PC-3 (cell line): ENCODE measurements at regions not wholly inside any gene's neighbourhood (a gene's known extent, or its start where the extent isn't known, plus 50 kb on each side); places are given as distances from the start of the nearest gene placed in this dataset.
A peak's percentile ranks its signal among the peaks of the same experiment; 100 is the strongest.

Experiments
- ATAC-seq: fragments of 200-7000 bp; cut with Tn5 transposase; 2 replicates; pipeline ENCODE4 v1.9.1; 2020; ENCODE audit warnings: mild to moderate bottlenecking, moderate library complexity
- BruUV-seq: library from RNA; stranded (reverse); fragments of 400-500 nt; replicated peaks from 2 replicates; lab custom pipeline; 2021; lab: Mats Ljungman, UMichigan
- CTCF ChIA-PET: fragments of 300-600 bp; sonication (Branson Sonifier 250); formaldehyde crosslinking; loops from one replicate; lab custom pipeline; 2022; ENCODE audit warnings: antibody characterized with exemption; lab: Charles Lee
- POLR2A ChIA-PET: fragments of 300-600 bp; sonication (Branson Sonifier 250); formaldehyde crosslinking; loops from one replicate; lab custom pipeline; 2022; ENCODE audit warnings: antibody characterized with exemption; ENCODE audit not compliant: unreplicated experiment; lab: Charles Lee
- DNase-seq: peaks from one replicate; pipeline ENCODE4 v3.0.0-alpha.2; 2015
- H2AFZ ChIP-seq: fragments of 300-600 bp; sonication (generic); 2 replicates; pipeline ENCODE4 v1.6.0; 2016; ENCODE audit warnings: antibody characterized with exemption, low read length
- H3F3A ChIP-seq: fragments of 300-600 bp; sonication (generic); one replicate; pipeline ENCODE4 v1.6.0; 2017; ENCODE audit warnings: antibody characterized with exemption, low read length, control low read depth, mild to moderate bottlenecking; ENCODE audit not compliant: unreplicated experiment
- H3K27ac ChIP-seq: fragments of 300-600 bp; sonication (generic); 2 replicates; pipeline ENCODE4 v1.5.1; 2016; ENCODE audit warnings: mild to moderate bottlenecking, low read length
- H3K27me3 ChIP-seq: fragments of 300-600 bp; sonication (generic); 2 replicates; pipeline ENCODE4 v1.6.1; 2016; ENCODE audit warnings: low read length, mixed read lengths
- H3K36me3 ChIP-seq: fragments of 300-600 bp; sonication (generic); 2 replicates; pipeline ENCODE4 v1.6.1; 2016; ENCODE audit warnings: low read depth, mixed run types, low read length, mixed read lengths
- H3K4me1 ChIP-seq: fragments of 300-600 bp; sonication (generic); 2 replicates; pipeline ENCODE4 v1.5.1; 2016; ENCODE audit warnings: low read length; ENCODE audit not compliant: insufficient read depth
- H3K4me2 ChIP-seq: fragments of 300-600 bp; sonication (generic); 2 replicates; pipeline ENCODE4 v1.6.0; 2016; ENCODE audit warnings: low read length
- H3K4me3 ChIP-seq: fragments of 300-600 bp; sonication (generic); 2 replicates; pipeline ENCODE4 v1.5.1; 2016; ENCODE audit warnings: mild to moderate bottlenecking, low read length, mixed read lengths
- H3K79me2 ChIP-seq: fragments of 300-600 bp; sonication (generic); 2 replicates; pipeline ENCODE4 v1.6.1; 2017; ENCODE audit warnings: low read length, mixed read lengths
- H3K9ac ChIP-seq: fragments of 300-600 bp; sonication (generic); 2 replicates; pipeline ENCODE4 v1.6.0; 2016; ENCODE audit warnings: mild to moderate bottlenecking, low read length
- H3K9me2 ChIP-seq: fragments of 300-600 bp; sonication (generic); replicated peaks from 2 replicates; pipeline ENCODE4 v1.6.1; 2016; ENCODE audit warnings: mixed run types, low read length, mixed read lengths
- H3K9me3 ChIP-seq: fragments of 300-600 bp; sonication (generic); 2 replicates; pipeline ENCODE4 v1.6.1; 2016; ENCODE audit warnings: low read length, mixed read lengths
- H4K20me1 ChIP-seq: fragments of 300-600 bp; sonication (generic); 2 replicates; pipeline ENCODE4 v1.6.1; 2016; ENCODE audit warnings: low read length, mixed read lengths
- EZH2 ChIP-seq: fragments of 300-600 bp; sonication (generic); IDR thresholded peaks from one replicate; pipeline ENCODE4 v1.6.1; 2017; ENCODE audit warnings: antibody characterized with exemption, mild to moderate bottlenecking, low read length; ENCODE audit not compliant: unreplicated experiment
- EZH2phosphoT487 ChIP-seq: fragments of 300-600 bp; sonication (generic); IDR thresholded peaks from 2 replicates; pipeline ENCODE4 v1.6.1; 2018; ENCODE audit warnings: mild to moderate bottlenecking, antibody characterized with exemption, low read length, borderline replicate concordance
- intact Hi-C: fragments of 100-400 bp; cut with micrococcal nuclease; formaldehyde crosslinking; loops from 2 replicates; pipeline ENCODE4 v1.9.0; 2023
- TF ChIP-seq, protein P1 (sequence below): fragments of 300-600 bp; sonication (generic); conservative IDR thresholded peaks from 2 replicates; pipeline ENCODE4 v1.5.1; 2017; ENCODE audit warnings: antibody characterized with exemption, low read depth, mild to moderate bottlenecking, low read length

DNA sequence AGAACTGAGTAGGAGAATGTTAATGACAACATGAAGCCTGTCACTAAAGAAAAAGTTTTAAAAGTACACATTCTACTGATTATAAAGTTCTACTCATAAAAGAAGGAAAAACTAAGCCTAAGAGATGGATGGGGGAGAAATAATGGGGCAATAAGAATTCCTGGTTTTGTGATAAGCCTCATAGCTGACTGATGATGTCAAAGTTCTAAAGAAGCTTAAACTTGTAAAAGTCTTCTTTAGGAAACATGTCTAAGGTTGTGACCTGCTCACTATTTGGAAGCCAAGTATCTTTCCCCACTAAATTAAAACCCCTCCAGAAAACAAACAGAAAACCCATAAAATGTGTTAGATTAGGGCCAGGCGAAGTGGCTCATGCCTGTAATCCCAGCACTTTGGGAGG is 232.9 kb upstream of the GIMD1 start:
- no peaks in the 10 kb centered on the region for H3K9me3 ChIP-seq
- H2AFZ ChIP-seq = no peak overlapping the region
- H3K9ac ChIP-seq = no peak overlapping the region
- CTCF ChIA-PET = no interaction called here
- no peaks in the 10 kb centered on the region for H3K79me2 ChIP-seq
- H3F3A ChIP-seq = no peaks in the 10 kb centered on the region
- no peak for ATAC-seq
- H3K27me3 ChIP-seq = no peaks in the 10 kb centered on the region
- H3K36me3 ChIP-seq = no peaks in the 10 kb centered on the region
- DNase-seq = no peak
- BruUV-seq = no TSS peak
- no peaks in the 10 kb centered on the region for H3K4me1 ChIP-seq
- no peak overlapping the region for H3K4me2 ChIP-seq
- H3K27ac ChIP-seq = no peak overlapping the region
- TF ChIP-seq EZH2 (no peak), EZH2phosphoT487 (no peak)
- TF ChIP-seq, protein P1, sequence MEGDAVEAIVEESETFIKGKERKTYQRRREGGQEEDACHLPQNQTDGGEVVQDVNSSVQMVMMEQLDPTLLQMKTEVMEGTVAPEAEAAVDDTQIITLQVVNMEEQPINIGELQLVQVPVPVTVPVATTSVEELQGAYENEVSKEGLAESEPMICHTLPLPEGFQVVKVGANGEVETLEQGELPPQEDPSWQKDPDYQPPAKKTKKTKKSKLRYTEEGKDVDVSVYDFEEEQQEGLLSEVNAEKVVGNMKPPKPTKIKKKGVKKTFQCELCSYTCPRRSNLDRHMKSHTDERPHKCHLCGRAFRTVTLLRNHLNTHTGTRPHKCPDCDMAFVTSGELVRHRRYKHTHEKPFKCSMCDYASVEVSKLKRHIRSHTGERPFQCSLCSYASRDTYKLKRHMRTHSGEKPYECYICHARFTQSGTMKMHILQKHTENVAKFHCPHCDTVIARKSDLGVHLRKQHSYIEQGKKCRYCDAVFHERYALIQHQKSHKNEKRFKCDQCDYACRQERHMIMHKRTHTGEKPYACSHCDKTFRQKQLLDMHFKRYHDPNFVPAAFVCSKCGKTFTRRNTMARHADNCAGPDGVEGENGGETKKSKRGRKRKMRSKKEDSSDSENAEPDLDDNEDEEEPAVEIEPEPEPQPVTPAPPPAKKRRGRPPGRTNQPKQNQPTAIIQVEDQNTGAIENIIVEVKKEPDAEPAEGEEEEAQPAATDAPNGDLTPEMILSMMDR = no peak
- intact Hi-C loops = no loop called here
- no peaks in the 10 kb centered on the region for H3K9me2 ChIP-seq
- no peaks in the 10 kb centered on the region for H4K20me1 ChIP-seq
- H3K4me3 ChIP-seq = no peak overlapping the region
- POLR2A ChIA-PET = no interaction called here

DNA sequence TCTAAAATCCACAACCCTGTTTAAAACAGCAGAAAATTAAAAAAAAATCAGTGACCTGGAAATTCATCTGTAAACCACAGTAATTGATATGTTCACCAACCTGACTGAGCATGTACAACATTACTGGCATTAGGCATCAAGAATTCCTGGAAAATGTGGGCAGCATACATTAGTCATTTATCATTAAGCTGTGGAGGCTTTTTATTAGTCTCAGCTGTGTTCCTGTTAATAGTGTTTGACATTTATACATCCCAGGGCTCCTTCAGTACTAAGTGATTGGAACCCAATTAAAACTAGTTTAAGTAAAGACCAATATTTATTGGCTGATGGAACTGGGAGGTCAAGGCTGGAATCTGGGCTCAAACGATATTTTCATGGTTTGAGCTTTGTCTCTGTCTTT is 227.3 kb upstream of the GIMD1 start:
- Histone ChIP-seq H3K4me3 (no peak overlapping the region), H3K4me2 (no peak overlapping the region), H3K79me2 (no peaks in the 10 kb centered on the region), H3K9ac (no peak overlapping the region), H3K36me3 (no peaks in the 10 kb centered on the region), H3K9me3 (no peaks in the 10 kb centered on the region), H3K4me1 (no peaks in the 10 kb centered on the region), H3F3A (no peaks in the 10 kb centered on the region), H3K27me3 (no peaks in the 10 kb centered on the region), H3K9me2 (no peaks in the 10 kb centered on the region), H3K27ac (no peak overlapping the region), H4K20me1 (no peaks in the 10 kb centered on the region), H2AFZ (no peak overlapping the region)
- intact Hi-C loops = loop anchor here (10.0 kb wide), 1 partner anchor 1439 kb away; no protein-coding TSS in a partner anchor
- POLR2A ChIA-PET = no interaction called here
- DNase-seq = no peak
- no peak for ATAC-seq
- CTCF ChIA-PET = no interaction called here
- TF ChIP-seq, protein P1 = no peak
- TF ChIP-seq EZH2 (no peak), EZH2phosphoT487 (no peak)
- no TSS peak for BruUV-seq

DNA sequence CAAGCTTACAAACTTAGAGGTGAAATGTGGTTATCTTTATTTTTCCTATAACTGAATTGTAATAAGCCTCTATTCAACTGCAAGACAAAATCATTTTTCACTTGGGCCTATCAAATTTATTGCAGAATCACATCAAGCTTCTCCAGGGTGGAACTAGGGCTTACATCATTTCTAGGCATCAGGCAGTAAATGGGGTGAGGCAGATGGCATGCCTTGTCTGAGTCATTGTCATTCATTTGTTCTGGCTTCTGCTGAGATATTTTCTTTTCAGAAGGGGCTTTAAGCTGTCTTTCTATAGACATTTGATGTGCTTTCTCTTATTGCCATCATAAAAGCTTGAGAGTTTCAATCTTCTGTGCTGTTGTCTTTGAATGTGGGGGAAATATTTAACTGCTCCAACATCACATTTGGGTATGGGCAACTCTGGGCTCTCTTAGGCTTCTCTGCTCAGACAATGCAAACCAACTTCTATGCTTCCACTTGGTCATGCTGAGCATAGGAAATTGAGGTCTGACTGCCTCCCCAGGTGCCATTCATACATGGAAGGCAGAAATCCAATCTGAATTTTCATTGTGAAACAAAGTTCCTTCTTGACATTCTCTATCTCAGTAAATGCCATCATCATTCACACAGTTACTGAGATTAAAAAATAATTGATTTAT is 225.8 kb upstream of the GIMD1 start:
- H3K79me2 ChIP-seq = no peaks in the 10 kb centered on the region
- H3K9me3 ChIP-seq = no peaks in the 10 kb centered on the region
- intact Hi-C loops = loop anchor here (10.0 kb wide), 1 partner anchor 1440 kb away; no protein-coding TSS in a partner anchor
- H3K36me3 ChIP-seq = no peaks in the 10 kb centered on the region
- no peak overlapping the region for H3K9ac ChIP-seq
- no peak overlapping the region for H2AFZ ChIP-seq
- H3K27me3 ChIP-seq = no peaks in the 10 kb centered on the region
- ATAC-seq (no peak), DNase-seq (peak; percentile 11)
- POLR2A ChIA-PET = no interaction called here
- H3K9me2 ChIP-seq = no peaks in the 10 kb centered on the region
- CTCF ChIA-PET = no interaction called here
- H3K4me2 ChIP-seq = no peak overlapping the region
- no peaks in the 10 kb centered on the region for H3F3A ChIP-seq
- H3K4me3 ChIP-seq = no peak overlapping the region
- H3K4me1 ChIP-seq = no peaks in the 10 kb centered on the region
- BruUV-seq = no TSS peak
- TF ChIP-seq EZH2 = no peak
- no peak for TF ChIP-seq EZH2phosphoT487
- TF ChIP-seq, protein P1 = no peak
- H3K27ac ChIP-seq = no peak overlapping the region
- H4K20me1 ChIP-seq = no peaks in the 10 kb centered on the region
